HCT116 (cell line): ENCODE measurements at regions not wholly inside any gene's neighbourhood (a gene's known extent, or its start where the extent isn't known, plus 50 kb on each side); places are given as distances from the start of the nearest gene placed in this dataset.
"Not testable (repeated sequence)": the region's sequence is repeated elsewhere in the genome, so short reads cannot be mapped to it uniquely, and the experiment has no call there.

Experiments
- ATAC-seq: fragments of 200-7000 bp; cut with Tn5 transposase; 2 replicates; pipeline ENCODE4 v1.9.1; 2020; ENCODE audit warnings: mild to moderate bottlenecking, moderate library complexity
- BruUV-seq: library from RNA; stranded (reverse); fragments of 400-500 nt; replicated peaks from 2 replicates; lab custom pipeline; 2021; lab: Mats Ljungman, UMichigan
- CTCF ChIA-PET: fragments of 300-600 bp; sonication (Branson Sonifier 250); formaldehyde crosslinking; loops from one replicate; lab custom pipeline; 2021; ENCODE audit warnings: antibody characterized with exemption; lab: Charles Lee
- POLR2A ChIA-PET: fragments of 300-600, 350-600 bp; sonication (Branson Sonifier 250); formaldehyde crosslinking; loops from one replicate; lab custom pipeline; 2021; ENCODE audit warnings: antibody characterized with exemption; lab: Charles Lee
- RAD21 ChIA-PET, 2 experiments: fragments of 300-600 bp; sonication (Branson Sonifier 250); formaldehyde crosslinking; loops; one replicate each; lab custom pipeline; 2023; ENCODE audit warnings: low total read pairs in 2 of 2; ENCODE audit not compliant: uncharacterized antibody in 2 of 2, unreplicated experiment in 2 of 2, low non-redundant PET in 1 of 2; lab: Charles Lee
- DNase-seq: peaks from one replicate; pipeline ENCODE4 v3.0.0-alpha.2; 2010; ENCODE audit warnings: low read depth, low spot score
- H2AFZ ChIP-seq: fragments of 200-600 bp; shearing (Covaris generic), sonication (generic); 2 replicates; pipeline ENCODE4 v1.6.1; 2017; ENCODE audit warnings: low read depth, mixed run types, mixed read lengths, antibody characterized with exemption, low read length; ENCODE audit not compliant: poor library complexity, severe bottlenecking
- H3K27ac ChIP-seq: 2 replicates; pipeline ENCODE4 v1.5.1; 2012; ENCODE audit warnings: low read depth, low read length
- H3K27me3 ChIP-seq: fragments of 200-600 bp; sonication (generic); 2 replicates; pipeline ENCODE4 v1.6.1; 2016; ENCODE audit warnings: mixed run types, low read length, mixed read lengths; ENCODE audit not compliant: insufficient read depth
- H3K36me3 ChIP-seq, 2 experiments: fragments of 200-500 bp in 1 of 2; fragments of 200-600 bp in 1 of 2; sonication (Bioruptor generic) in 1 of 2; sonication (generic) in 1 of 2; 2 replicates each; pipeline versions ENCODE4 v1.5.1 to v1.6.1; 2014 to 2016; ENCODE audit warnings: low read length in 2 of 2, inconsistent platforms in 1 of 2, mixed read lengths in 1 of 2, mixed run types in 1 of 2; ENCODE audit not compliant: insufficient read depth in 2 of 2, control insufficient read depth in 1 of 2
- H3K4me1 ChIP-seq, 2 experiments: fragments of 200-600 bp in 1 of 2; sonication (generic) in 1 of 2; 2 replicates each; pipeline versions ENCODE4 v1.5.1 to v1.6.1; 2012 to 2017; ENCODE audit warnings: low read length in 2 of 2, inconsistent platforms in 1 of 2, mild to moderate bottlenecking in 1 of 2, mixed read lengths in 1 of 2, mixed run types in 1 of 2, moderate library complexity in 1 of 2; ENCODE audit not compliant: insufficient read depth in 2 of 2, control insufficient read depth in 1 of 2
- H3K4me2 ChIP-seq: fragments of 200-600 bp; sonication (generic); 2 replicates; pipeline ENCODE4 v1.6.1; 2017; ENCODE audit warnings: mixed run types, low read length, mixed read lengths
- H3K4me3 ChIP-seq, 2 experiments: fragments of 200-600 bp in 1 of 2; sonication (generic) in 1 of 2; replicated peaks in 1 of 2; 2 replicates each; pipeline ENCODE4 v1.5.1; 2011 to 2016; ENCODE audit warnings: low read length in 2 of 2, control low read depth in 1 of 2, low read depth in 1 of 2, mild to moderate bottlenecking in 1 of 2, mixed read lengths in 1 of 2, mixed run types in 1 of 2
- H3K79me2 ChIP-seq: fragments of 200-600 bp; sonication (generic); 2 replicates; pipeline ENCODE4 v1.6.1; 2017; ENCODE audit warnings: mild to moderate bottlenecking, mixed run types, low read length, moderate library complexity, mixed read lengths; ENCODE audit not compliant: insufficient read depth
- H3K9ac ChIP-seq: fragments of 200-600 bp; sonication (generic); 2 replicates; pipeline ENCODE4 v1.6.1; 2016; ENCODE audit warnings: low read length, mixed read lengths
- H3K9me2 ChIP-seq: fragments of 200-600 bp; sonication (generic), shearing (Covaris generic); 2 replicates; pipeline ENCODE4 v1.6.1; 2017; ENCODE audit warnings: mixed run types, mild to moderate bottlenecking, moderate library complexity; ENCODE audit not compliant: insufficient read depth
- H3K9me3 ChIP-seq, 2 experiments: fragments of 200-500 bp in 1 of 2; fragments of 200-600 bp in 1 of 2; sonication (Bioruptor generic) in 1 of 2; sonication (generic) in 1 of 2; 2 replicates each; pipeline ENCODE4 v1.6.1; 2014 to 2017; ENCODE audit warnings: low read length in 2 of 2, mixed read lengths in 2 of 2, inconsistent platforms in 1 of 2, low read depth in 1 of 2, mild to moderate bottlenecking in 1 of 2, mixed run types in 1 of 2, moderate library complexity in 1 of 2; ENCODE audit not compliant: control insufficient read depth in 1 of 2, insufficient read depth in 1 of 2
- H4K20me1 ChIP-seq: fragments of 200-600 bp; sonication (generic), shearing (Covaris generic); 2 replicates; pipeline ENCODE4 v1.6.1; 2017; ENCODE audit warnings: mixed run types, mild to moderate bottlenecking, moderate library complexity; ENCODE audit not compliant: insufficient read depth
- CEBPB ChIP-seq: IDR thresholded peaks from 2 replicates; pipeline ENCODE4 v1.6.1; 2012; ENCODE audit warnings: low read depth
- FOSL1 ChIP-seq: IDR thresholded peaks from 2 replicates; pipeline ENCODE4 v1.6.1; 2012; ENCODE audit warnings: low read depth
- POLR2AphosphoS5 ChIP-seq: IDR thresholded peaks from 2 replicates; pipeline ENCODE4 v1.6.1; 2011; ENCODE audit warnings: mild to moderate bottlenecking, low read depth, low read length, moderate library complexity
- RAD21 ChIP-seq: IDR thresholded peaks from 2 replicates; pipeline ENCODE4 v1.6.1; 2012; ENCODE audit warnings: low read depth, mild to moderate bottlenecking
- REST ChIP-seq: IDR thresholded peaks from 2 replicates; pipeline ENCODE4 v1.6.1; 2012; ENCODE audit warnings: low read depth
- YY1 ChIP-seq: IDR thresholded peaks from 2 replicates; pipeline ENCODE4 v1.6.1; 2011; ENCODE audit warnings: low read length, low read depth, moderate library complexity, mild to moderate bottlenecking; ENCODE audit not compliant: insufficient replicate concordance; ENCODE audit errors: extremely low read depth
- ZBTB33 ChIP-seq: IDR thresholded peaks from 2 replicates; pipeline ENCODE4 v1.6.1; 2011; ENCODE audit warnings: mild to moderate bottlenecking, low read length, moderate library complexity; ENCODE audit not compliant: insufficient replicate concordance; ENCODE audit errors: extremely low read depth
- ZNF274 ChIP-seq: fragments of 200-500 bp; sonication (Bioruptor generic); IDR thresholded peaks from 2 replicates; pipeline ENCODE4 v1.6.1; 2014; ENCODE audit warnings: mild to moderate bottlenecking, low read depth, low read length, inconsistent platforms
- intact Hi-C: fragments of 100-400 bp; cut with micrococcal nuclease; formaldehyde crosslinking; loops from 2 replicates; pipeline ENCODE4 v1.10.0; 2022

GRCh38 chr7:156036153-156036552, 223.9 kb upstream of the SHH start:
- H3K27me3 ChIP-seq = no peaks in the 10 kb centered on the region
- H3K4me3 ChIP-seq = no peak overlapping the region
- RAD21 ChIA-PET = no interaction called here
- no peaks in the 10 kb centered on the region for H3K79me2 ChIP-seq
- H4K20me1 ChIP-seq = no peaks in the 10 kb centered on the region
- DNase-seq (no peak), ATAC-seq (no peak)
- intact Hi-C loops = no loop called here
- POLR2A ChIA-PET = no interaction called here
- no peaks in the 10 kb centered on the region for H3K4me1 ChIP-seq
- H3K27ac ChIP-seq = no peak overlapping the region
- H3K36me3 ChIP-seq = no peaks in the 10 kb centered on the region
- CTCF ChIA-PET = no interaction called here
- no TSS peak for BruUV-seq
- no peak overlapping the region for H2AFZ ChIP-seq
- H3K9me3 ChIP-seq = no peaks in the 10 kb centered on the region
- H3K4me2 ChIP-seq = no peak overlapping the region
- no peaks in the 10 kb centered on the region for H3K9me2 ChIP-seq
- H3K9ac ChIP-seq = no peak overlapping the region
- no peak for TF ChIP-seq RAD21
- no peak for TF ChIP-seq REST
- TF ChIP-seq YY1 = no peak
- TF ChIP-seq FOSL1 = no peak
- no peak for TF ChIP-seq POLR2AphosphoS5
- no peak for TF ChIP-seq CEBPB
- TF ChIP-seq ZBTB33 = no peak
- no peak for TF ChIP-seq ZNF274
- TF ChIP-seq, all 23 proteins: peak for 0

GRCh38 chr7:156035387-156035786, 223.1 kb upstream of the SHH start:
- DNase-seq, H3K9ac ChIP-seq, CTCF ChIA-PET, H3K9me2 ChIP-seq, H3K79me2 ChIP-seq, H3K9me3 ChIP-seq, H3K27me3 ChIP-seq, H3K36me3 ChIP-seq, H2AFZ ChIP-seq, ATAC-seq, POLR2A ChIA-PET, H4K20me1 ChIP-seq, H3K4me1 ChIP-seq, intact Hi-C loops, H3K27ac ChIP-seq, RAD21 ChIA-PET, H3K4me2 ChIP-seq, BruUV-seq, H3K4me3 ChIP-seq: not testable (repeated sequence)
